OCI-LY3 (cell line): ENCODE measurements at regions not wholly inside any gene's neighbourhood (a gene's known extent, or its start where the extent isn't known, plus 50 kb on each side); places are given as distances from the start of the nearest gene placed in this dataset.

Experiments
- H2AFZ ChIP-seq: fragments of 200-600, 300-600 bp; shearing (Covaris generic); 2 replicates; pipeline ENCODE4 v1.6.0; 2014; ENCODE audit warnings: antibody characterized with exemption, low read depth, low read length
- H3K27ac ChIP-seq: fragments of 200-600, 300-600 bp; sonication (generic); 2 replicates; pipeline ENCODE4 v1.5.1; 2014; ENCODE audit warnings: mild to moderate bottlenecking, low read length, moderate library complexity, mixed read lengths
- H3K27me3 ChIP-seq: fragments of 200-600, 300-600 bp; sonication (generic); 2 replicates; pipeline ENCODE4 v1.6.1; 2014; ENCODE audit warnings: low read depth, low read length, mixed read lengths
- H3K36me3 ChIP-seq: fragments of 200-600, 300-600 bp; sonication (generic); replicated peaks from 2 replicates; pipeline ENCODE3; 2014; ENCODE audit warnings: low read depth, low read length, mixed read lengths
- H3K4me1 ChIP-seq: fragments of 300-600, 200-600 bp; sonication (generic); 2 replicates; pipeline ENCODE4 v1.6.1; 2014; ENCODE audit warnings: low read length, mixed read lengths
- H3K4me2 ChIP-seq: fragments of 200-600, 300-600 bp; sonication (generic); 2 replicates; pipeline ENCODE4 v1.6.1; 2014; ENCODE audit warnings: low read length, mixed read lengths
- H3K4me3 ChIP-seq: fragments of 300-600, 200-600 bp; sonication (generic); 2 replicates; pipeline ENCODE4 v1.5.1; 2014; ENCODE audit warnings: antibody characterized with exemption, mild to moderate bottlenecking, low read length, moderate library complexity
- H3K79me2 ChIP-seq: fragments of 300-600, 200-600 bp; shearing (Covaris generic); 2 replicates; pipeline ENCODE4 v1.6.1; 2014; ENCODE audit warnings: mild to moderate bottlenecking, low read length, mixed read lengths
- H3K9ac ChIP-seq: fragments of 300-600, 200-600 bp; shearing (Covaris generic); 2 replicates; pipeline ENCODE4 v1.6.0; 2014; ENCODE audit warnings: mild to moderate bottlenecking, low read length, moderate library complexity
- H3K9me3 ChIP-seq: fragments of 200-600, 300-600 bp; shearing (Covaris generic); 2 replicates; pipeline ENCODE4 v1.6.1; 2014; ENCODE audit warnings: low read length, mixed read lengths; ENCODE audit not compliant: insufficient read depth
- H4K20me1 ChIP-seq: fragments of 200-600, 300-600 bp; sonication (generic); 2 replicates; pipeline ENCODE4 v1.6.1; 2016; ENCODE audit warnings: low read length, mixed read lengths; ENCODE audit not compliant: insufficient read depth
- EZH2phosphoT487 ChIP-seq: fragments of 200-600 bp; shearing (Covaris generic); IDR thresholded peaks from 2 replicates; pipeline ENCODE4 v1.6.1; 2018; ENCODE audit warnings: antibody characterized with exemption, mixed run types, low read depth
- TF ChIP-seq, protein P1 (sequence below): fragments of 200-600, 300-600 bp; sonication (generic); IDR thresholded peaks from 2 replicates; pipeline ENCODE4 v1.5.1; 2014; ENCODE audit warnings: antibody characterized with exemption, low read length, low read depth

DNA sequence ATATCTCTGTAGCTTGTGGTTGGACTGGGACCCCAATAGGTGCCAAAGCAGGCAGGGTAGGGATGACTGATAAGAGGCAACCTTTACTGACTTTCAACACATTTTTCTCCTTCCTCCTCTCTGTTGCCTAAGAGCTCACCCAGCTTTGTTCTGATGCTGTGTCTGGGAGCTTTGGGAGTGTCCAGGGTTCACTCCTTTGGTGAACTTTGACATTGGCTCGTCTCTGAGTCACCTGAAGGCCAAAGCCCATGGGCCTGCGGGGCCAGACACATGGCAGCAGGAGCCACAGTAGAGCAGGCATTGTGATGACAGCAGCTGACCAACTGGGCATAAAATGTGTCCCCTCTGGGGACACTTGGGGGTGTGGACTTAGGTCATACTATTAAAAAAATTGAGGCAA lies 99.5 kb upstream of the ZNF644 start:
- Histone ChIP-seq H3K9ac (no peak overlapping the region), H3K4me2 (no peak overlapping the region), H4K20me1 (no peaks in the 10 kb centered on the region), H3K9me3 (no peaks in the 10 kb centered on the region), H3K79me2 (no peaks in the 10 kb centered on the region), H3K36me3 (no peaks in the 10 kb centered on the region), H3K4me1 (peaks cover 9% of the 10 kb centered on the region), H3K4me3 (no peak overlapping the region), H3K27me3 (no peaks in the 10 kb centered on the region), H2AFZ (no peak overlapping the region), H3K27ac (no peak overlapping the region)
- TF ChIP-seq, protein P1, sequence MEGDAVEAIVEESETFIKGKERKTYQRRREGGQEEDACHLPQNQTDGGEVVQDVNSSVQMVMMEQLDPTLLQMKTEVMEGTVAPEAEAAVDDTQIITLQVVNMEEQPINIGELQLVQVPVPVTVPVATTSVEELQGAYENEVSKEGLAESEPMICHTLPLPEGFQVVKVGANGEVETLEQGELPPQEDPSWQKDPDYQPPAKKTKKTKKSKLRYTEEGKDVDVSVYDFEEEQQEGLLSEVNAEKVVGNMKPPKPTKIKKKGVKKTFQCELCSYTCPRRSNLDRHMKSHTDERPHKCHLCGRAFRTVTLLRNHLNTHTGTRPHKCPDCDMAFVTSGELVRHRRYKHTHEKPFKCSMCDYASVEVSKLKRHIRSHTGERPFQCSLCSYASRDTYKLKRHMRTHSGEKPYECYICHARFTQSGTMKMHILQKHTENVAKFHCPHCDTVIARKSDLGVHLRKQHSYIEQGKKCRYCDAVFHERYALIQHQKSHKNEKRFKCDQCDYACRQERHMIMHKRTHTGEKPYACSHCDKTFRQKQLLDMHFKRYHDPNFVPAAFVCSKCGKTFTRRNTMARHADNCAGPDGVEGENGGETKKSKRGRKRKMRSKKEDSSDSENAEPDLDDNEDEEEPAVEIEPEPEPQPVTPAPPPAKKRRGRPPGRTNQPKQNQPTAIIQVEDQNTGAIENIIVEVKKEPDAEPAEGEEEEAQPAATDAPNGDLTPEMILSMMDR, result no peak
- no peak for TF ChIP-seq EZH2phosphoT487

DNA sequence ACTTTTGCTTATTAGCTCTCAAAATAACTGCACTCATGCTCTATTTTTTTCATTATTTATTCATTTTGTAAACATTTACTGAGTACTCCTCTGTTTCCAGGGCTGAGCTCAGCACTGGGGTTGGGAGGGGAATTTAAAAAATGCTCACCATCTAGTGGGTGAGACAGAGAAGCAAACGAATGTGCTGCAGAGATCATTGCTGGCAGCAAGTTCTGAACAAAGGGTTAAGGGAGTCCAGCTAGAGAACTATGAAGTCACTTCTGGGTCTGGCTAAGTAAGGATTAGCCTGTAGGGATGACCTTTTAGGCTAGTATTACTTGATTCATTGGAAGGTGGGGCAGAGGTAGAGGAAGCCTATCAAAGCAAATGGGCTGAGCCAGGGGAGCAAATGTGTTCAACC lies 99.1 kb upstream of the ZNF644 start:
- H3K4me3 ChIP-seq, result no peak overlapping the region
- H2AFZ ChIP-seq, result no peak overlapping the region
- no peak for TF ChIP-seq EZH2phosphoT487
- TF ChIP-seq, protein P1, result no peak
- H3K4me1 ChIP-seq, result peaks cover 9% of the 10 kb centered on the region
- H3K27me3 ChIP-seq, result no peaks in the 10 kb centered on the region
- no peaks in the 10 kb centered on the region for H3K36me3 ChIP-seq
- no peaks in the 10 kb centered on the region for H4K20me1 ChIP-seq
- H3K9ac ChIP-seq, result no peak overlapping the region
- no peaks in the 10 kb centered on the region for H3K9me3 ChIP-seq
- H3K4me2 ChIP-seq, result no peak overlapping the region
- no peaks in the 10 kb centered on the region for H3K79me2 ChIP-seq
- no peak overlapping the region for H3K27ac ChIP-seq

DNA sequence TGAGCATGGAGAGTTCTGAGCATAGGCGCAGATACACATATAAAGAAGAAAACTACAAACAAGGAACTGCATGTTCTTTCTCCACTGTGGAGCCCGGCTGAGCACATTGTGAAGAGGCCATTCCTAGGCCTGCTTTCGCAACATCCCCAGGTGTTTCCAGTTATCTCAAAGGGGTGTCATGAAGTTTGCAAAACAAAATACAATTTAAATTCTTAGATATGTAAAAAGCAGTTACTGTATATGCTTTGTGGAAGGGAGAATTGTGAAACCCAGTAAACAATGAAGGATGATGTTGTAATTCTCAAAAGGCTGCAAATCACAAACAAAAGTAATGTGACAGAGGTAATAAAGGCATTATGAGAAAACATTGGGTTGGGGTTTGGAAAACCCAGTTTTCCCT lies 98.6 kb upstream of the ZNF644 start:
- no peak overlapping the region for H2AFZ ChIP-seq
- no peaks in the 10 kb centered on the region for H3K36me3 ChIP-seq
- no peak overlapping the region for H3K4me3 ChIP-seq
- H3K9ac ChIP-seq, result no peak overlapping the region
- no peak overlapping the region for H3K4me2 ChIP-seq
- TF ChIP-seq, protein P1, result no peak
- TF ChIP-seq EZH2phosphoT487, result no peak
- no peak overlapping the region for H3K27ac ChIP-seq
- no peaks in the 10 kb centered on the region for H4K20me1 ChIP-seq
- peaks cover 9% of the 10 kb centered on the region for H3K4me1 ChIP-seq
- no peaks in the 10 kb centered on the region for H3K79me2 ChIP-seq
- H3K9me3 ChIP-seq, result no peaks in the 10 kb centered on the region
- no peaks in the 10 kb centered on the region for H3K27me3 ChIP-seq

DNA sequence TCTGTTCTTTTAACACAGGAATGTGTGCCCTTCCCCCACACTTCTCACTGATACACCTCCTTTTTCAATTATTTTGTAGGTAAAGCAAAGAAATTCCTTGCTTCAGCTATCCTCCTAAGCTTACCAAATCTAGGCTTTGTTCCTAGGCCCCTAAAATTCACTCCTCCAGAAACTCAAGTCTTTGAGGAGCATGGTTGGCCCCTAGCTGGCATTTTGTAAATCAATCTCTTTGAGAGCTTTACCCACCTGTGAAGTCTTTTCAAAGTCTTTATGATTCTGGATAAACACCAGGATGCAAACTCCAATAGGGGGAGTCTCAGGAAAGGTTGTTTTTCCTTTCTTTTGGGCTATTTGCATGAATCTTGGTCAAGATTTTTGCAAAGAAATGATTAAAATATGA lies 82.9 kb upstream of the ZNF644 start:
- H3K27ac ChIP-seq, result no peak overlapping the region
- no peak overlapping the region for H2AFZ ChIP-seq
- no peaks in the 10 kb centered on the region for H4K20me1 ChIP-seq
- H3K4me3 ChIP-seq, result no peak overlapping the region
- TF ChIP-seq, protein P1, result no peak
- TF ChIP-seq EZH2phosphoT487, result no peak
- H3K79me2 ChIP-seq, result no peaks in the 10 kb centered on the region
- H3K4me1 ChIP-seq, result no peaks in the 10 kb centered on the region
- H3K27me3 ChIP-seq, result no peaks in the 10 kb centered on the region
- no peak overlapping the region for H3K9ac ChIP-seq
- no peaks in the 10 kb centered on the region for H3K36me3 ChIP-seq
- H3K9me3 ChIP-seq, result no peaks in the 10 kb centered on the region
- no peak overlapping the region for H3K4me2 ChIP-seq
